CD4-positive, alpha-beta T cell treated with Interleukin-6 at 100 ng/mL for 8 hours (primary cell): ENCODE measurements at regions not wholly inside any gene's neighbourhood (a gene's known extent, or its start where the extent isn't known, plus 50 kb on each side); places are given as distances from the start of the nearest gene placed in this dataset.

Experiments
- DNase-seq: peaks from one replicate; pipeline ENCODE4 v3.0.0-alpha.2; 2020; ENCODE audit warnings: mixed read lengths, low spot score

- DNase-seq, result no peak
Measured at GRCh38 chr12:90899456-90900182, 55.4 kb downstream of the CCER1 start.

DNA sequence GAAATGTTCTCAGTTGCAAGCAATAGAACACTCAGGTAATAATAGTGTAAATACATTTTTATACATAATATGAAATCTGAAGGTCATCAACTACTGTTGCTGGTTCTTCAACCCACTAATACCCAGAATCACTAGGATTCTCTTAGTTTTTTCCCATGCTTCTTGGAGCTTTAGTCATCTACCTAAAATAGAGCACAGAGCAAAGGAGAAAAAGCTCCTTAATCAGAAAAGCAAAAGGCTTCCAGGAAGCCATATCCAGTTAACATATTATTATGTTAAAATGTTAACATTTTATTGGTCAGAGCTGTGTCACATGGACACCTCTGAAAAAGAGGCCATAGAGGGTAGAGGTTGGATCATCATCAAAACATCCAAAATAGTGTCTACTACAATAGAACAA is 57.0 kb downstream of the CCER1 start:
- DNase-seq, result no peak

DNA sequence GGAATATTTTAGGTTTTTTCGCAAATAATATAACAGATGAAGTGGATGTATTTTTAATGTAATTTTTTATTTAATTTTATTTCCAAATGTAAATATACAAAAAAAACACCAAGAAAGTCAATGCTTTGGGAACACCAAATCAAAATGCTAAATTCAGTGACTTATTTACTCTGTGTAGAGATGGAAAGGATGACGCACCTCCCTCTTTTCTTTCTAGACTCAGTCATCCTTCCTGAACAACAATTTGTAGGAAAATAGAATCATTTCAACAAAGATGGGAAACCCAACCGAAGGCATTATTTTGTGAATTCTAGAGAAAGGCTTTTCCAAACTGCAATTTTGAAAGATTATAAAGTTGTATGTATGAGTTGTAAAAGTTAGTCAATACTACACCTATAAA is 57.7 kb downstream of the CCER1 start:
- DNase-seq, result no peak

- no peak for DNase-seq
Measured at GRCh38 chr12:90896821-90897220, 58.2 kb downstream of the CCER1 start.

GRCh38 chr12:90896164-90896563 is 58.8 kb downstream of the CCER1 start:
- no peak for DNase-seq

DNA sequence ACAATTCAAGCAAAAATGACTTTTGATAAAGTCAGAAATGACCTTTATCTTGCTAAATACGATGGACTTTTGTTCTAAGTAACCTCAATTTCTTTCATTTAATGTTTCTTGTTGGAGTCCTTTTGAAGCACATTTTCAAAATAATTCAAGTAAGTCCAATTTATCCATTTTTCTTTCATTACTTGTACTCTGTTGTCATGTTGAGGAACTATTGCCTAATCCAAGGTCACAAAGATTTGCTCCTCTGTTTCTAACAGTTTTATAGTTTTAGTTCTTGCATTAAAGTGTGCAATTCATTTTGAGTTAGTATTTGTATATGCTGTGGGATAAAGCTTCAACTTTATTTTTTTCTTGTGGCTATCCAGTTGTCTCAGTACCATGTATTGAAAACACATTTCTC is 66.7 kb downstream of the CCER1 start:
- DNase-seq, result no peak

DNA sequence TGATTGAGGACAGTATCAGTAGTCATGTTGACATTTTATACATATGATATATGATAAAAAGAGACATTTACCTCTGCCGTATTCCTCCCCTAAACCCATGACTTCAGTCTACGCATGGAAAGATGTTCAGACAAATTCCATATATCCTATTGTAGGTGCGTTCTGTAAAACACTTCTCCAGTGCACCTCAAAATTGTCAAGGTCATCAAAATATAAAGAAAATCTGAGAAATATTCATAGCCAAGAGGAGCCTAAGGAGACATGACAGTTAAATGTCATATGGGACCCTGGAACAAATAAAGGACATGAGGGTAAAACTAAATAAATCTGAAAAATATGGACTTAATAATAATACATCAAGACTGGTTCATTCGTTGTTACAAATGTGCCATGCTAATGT is 71.5 kb downstream of the CCER1 start:
- no peak for DNase-seq

DNA sequence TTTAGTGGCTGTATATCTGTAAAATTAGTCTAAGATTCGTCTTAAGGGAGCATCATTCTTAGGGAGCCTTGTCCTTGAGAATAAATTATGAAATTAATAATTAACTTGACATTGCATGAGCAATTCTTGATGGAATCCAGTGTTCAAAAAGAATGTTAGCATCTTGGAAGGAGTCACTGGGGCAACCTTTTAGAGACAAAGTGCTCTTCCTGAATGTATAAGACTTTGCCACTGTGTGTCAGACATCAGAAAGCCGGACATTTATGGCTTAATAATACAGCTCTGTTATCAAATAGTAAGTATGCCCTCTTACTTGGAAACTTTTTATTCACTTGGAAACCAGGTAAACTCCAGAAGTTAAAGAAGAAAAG is 83.3 kb downstream of the CCER1 start:
- no peak for DNase-seq

DNA sequence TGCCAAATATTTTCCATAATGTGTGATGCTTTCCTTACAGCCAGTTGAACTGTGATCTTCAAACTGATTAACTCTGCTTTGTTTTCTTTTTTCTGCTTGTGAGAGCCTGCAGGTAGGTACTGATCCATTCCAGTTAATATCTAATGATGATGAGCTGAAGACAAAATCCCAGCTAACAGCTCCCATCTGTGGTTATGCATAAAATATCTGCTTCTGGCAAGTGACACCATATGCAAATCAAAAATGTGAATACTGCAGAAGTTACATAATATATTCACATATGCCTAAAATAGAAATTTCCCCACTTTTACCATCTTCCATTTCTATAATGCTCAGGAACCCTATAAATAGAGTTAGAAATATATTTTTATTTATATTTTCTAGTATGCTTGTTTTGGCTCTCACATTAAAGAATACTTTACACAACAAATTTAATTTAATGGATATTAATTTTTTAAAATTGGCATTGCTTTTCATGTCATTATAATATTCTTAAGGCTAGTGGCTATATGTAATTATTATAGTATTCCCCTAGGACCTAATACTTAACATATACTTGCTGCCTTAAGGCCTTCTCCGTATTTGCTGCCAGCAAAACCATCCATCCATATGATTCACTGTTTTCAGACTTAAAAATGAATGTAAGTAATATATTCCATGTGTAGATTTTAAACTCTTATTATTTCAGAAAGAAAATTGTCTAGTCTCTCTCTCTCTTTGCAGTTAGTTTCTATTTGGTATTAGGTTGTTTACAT is 83.8 kb downstream of the CCER1 start:
- DNase-seq, result no peak

DNA sequence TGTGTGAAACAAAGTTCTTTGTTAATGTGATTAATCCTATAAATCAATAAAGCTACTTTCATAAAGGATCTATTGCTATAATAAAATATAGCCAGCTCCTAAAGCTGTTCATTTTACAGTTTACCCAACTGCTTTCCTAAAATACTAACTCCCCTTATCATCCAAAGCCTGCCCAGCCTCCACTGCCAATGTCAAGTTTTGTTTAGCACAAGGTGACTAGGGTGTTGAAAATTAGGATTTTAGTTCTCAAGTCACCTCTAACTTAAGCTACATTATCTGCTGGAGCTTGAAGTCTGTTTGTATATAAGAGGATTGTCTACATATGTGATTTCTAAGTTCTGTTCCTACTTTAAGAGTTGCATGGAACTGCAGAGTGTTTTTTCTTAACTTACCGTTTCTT is 86.3 kb downstream of the CCER1 start:
- DNase-seq, result no peak

DNA sequence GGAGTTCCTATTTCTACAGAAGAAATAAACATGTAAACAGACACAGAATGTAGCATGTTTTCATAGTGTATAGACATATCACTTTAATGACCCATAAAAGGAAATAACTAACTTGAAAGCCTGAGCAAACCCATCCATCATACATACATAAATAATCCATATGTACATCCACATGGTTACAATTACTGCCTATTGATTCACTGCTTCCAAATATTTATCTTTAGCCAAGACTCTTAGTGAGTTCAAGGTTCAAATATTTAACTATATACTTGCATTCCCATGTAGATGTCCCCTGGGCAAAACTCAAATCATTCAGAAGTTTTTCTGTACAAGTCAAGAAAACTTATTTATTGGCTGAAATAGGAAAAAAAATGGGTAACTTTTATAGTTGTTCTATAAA is 95.4 kb downstream of the CCER1 start:
- no peak for DNase-seq

- no peak for DNase-seq
Measured at GRCh38 chr12:90858252-90858651, 96.7 kb downstream of the CCER1 start.

- DNase-seq, result no peak
Measured at GRCh38 chr12:90855534-90855933, 99.4 kb downstream of the CCER1 start.

- DNase-seq, result peak; percentile 2
Measured at GRCh38 chr12:90854136-90854689, 100.8 kb downstream of the CCER1 start.

GRCh38 chr12:90851800-90852718 is 102.9 kb downstream of the CCER1 start:
- DNase-seq, result no peak

GRCh38 chr12:90842477-90842876 is 112.5 kb downstream of the CCER1 start:
- DNase-seq, result no peak

- no peak for DNase-seq
Measured at GRCh38 chr12:90841336-90841735, 113.6 kb downstream of the CCER1 start.

DNA sequence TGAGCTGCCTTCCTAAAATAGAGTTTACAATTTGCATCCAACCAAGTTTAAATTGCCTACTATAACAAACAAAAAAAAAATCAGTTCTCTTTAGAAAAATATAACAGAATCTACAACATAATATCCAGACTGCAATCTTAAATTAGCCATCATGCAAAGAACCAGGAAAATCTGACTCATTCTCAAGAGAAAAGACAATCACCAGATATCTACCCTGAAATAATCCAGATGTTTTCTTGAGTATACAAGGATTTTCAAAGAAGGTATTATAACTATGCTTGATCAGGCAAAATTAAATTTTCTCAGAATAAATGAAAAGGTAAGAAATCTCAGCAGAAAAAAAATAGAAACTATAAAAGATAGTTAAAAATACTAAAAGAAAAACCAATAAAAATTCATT is 115.6 kb downstream of the CCER1 start:
- no peak for DNase-seq

- DNase-seq, result no peak
Measured at GRCh38 chr12:90836689-90837088, 118.3 kb downstream of the CCER1 start.

DNA sequence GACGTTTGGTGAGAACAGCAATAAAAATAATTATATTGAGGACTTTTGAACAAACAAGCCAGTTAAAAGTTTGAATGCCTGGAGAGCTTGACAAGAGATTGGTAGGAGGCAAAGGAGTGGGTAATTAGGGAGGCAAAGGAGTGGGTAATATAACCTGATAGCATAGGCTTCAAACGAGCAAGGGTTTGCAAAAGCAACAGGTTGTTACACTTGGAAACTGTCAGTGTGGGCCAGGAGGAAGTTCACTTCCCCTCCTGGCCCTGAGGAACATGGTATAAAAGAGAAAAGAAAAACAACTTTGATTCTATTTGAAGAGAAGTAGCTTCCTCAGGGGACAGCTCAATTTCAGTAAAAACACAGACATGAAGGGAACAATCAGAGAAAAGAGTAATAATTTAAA is 121.7 kb downstream of the CCER1 start:
- no peak for DNase-seq

DNA sequence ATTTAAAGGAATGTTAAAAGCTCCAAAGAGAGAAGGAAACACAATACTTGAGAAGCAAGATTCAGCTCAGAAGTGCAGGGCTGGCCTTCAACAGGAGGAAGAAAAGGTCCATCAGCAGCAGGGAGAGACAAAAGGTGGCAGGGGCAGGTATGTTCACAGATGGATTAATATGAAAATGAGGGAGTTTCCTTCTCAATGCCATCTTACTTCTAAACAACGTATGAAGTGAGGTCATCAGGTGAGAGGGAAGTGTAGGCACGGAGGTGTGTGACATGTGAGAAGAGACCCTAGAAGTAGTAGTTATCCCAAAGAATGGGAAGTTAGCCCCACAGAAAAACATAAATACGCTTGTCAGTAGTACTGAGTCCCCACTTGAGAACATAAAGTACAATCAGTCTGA is 122.5 kb downstream of the CCER1 start:
- DNase-seq, result no peak

DNA sequence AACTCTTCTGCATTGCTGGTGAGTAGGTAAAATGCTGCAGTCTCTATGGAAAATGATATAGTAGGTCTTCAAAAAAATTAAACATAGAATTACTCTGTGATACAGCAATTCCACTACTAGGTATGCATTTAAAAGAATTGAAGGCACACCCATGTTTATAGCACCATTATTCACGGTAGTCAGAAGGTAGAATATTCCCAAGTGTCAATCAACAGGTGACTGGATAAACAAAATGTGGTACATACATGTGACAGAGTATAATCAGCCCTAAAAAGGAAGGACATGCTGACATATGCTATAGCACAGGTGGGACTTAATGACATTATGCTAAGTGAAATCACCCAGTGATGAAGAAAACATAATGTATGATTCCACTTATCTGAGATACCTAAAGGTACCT is 123.3 kb downstream of the CCER1 start:
- DNase-seq, result no peak
